ENCODE measurements at regions not wholly inside any gene's neighbourhood (a gene's known extent, or its start where the extent isn't known, plus 50 kb on each side); places are given as distances from the start of the nearest gene placed in this dataset.

GRCh38 chr9:36462245-36462644 is 62.2 kb upstream of the RNF38 start:
- DNase-seq (ENCODE audit: low read depth in 2 of 2) = no peak

DNA sequence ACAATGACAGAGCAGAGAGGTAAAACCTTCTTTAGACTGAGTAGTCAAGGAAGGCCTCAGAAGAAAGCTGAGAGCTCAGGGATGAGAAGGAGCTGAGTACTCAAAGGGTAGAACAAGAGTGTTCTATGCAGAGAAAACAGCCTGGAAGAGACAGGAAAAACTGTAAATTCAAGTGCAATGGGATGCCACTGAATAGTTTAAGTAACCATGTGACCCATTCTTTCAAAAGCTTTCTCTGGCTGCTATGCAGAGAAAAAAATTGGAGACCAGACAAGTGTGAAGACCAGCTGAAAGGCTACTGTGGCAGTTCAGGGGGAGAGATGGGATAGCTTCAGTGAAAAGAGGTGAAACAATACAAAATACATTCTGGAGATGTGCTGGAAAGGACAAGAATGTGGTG is 61.3 kb upstream of the RNF38 start:
- no peak for DNase-seq (ENCODE audit: low read depth in 2 of 2)

DNA sequence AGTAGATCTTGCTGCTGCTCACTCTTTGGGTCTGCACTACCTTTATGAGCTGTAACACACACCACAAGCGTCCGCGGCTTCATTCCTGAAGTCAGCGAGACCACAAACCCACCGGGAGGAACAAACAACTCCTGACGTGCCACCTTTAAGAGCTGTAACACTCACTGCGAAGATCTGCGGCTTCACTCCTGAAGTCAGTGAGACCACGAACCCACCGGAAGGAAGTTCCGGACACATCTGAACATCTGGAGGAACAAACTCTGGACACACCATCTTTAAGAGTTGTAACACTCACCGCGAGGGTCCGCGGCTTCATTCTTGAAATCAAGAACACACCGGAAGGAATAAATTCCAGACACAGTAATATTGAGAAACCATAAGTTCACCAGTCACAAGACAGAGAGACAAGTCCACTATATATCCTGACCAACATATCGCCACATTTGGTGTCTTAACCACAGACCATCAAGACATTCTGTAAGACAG is 58.4 kb upstream of the RNF38 start:
- peak; percentile 29 to 64 for DNase-seq (ENCODE audit: low read depth in 2 of 2)

GRCh38 chr9:36457836-36458429 is 57.9 kb upstream of the RNF38 start:
- no peak for DNase-seq (ENCODE audit: low read depth in 2 of 2)

DNA sequence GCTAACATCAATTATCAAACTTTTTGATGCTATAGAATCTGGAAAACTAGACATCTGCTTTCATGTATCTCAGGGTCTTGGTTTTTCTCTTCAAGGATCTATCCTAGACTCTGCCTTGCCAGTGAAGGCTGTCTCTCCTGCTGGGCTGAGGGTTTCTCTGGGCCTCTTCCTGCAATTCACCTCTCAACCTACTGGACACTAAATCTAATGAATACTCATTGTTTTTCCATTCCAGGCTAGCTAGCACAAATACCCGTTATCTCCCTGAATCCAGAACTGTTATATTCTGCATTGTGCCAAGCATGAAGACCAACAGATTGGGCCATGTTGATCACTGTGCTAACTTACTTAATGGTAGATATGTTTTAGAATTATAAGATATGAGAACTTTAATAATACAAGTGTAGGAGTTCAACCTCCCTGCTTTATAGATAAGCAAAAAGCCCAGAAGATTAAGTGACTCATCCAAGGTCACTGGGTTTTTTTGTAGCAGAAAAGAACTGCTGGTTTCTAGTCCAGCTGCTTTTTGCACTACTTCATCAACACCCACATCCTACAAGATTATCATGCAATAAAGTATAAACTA is 56.5 kb upstream of the RNF38 start:
- no peak for DNase-seq (ENCODE audit: low read depth in 2 of 2)

DNA sequence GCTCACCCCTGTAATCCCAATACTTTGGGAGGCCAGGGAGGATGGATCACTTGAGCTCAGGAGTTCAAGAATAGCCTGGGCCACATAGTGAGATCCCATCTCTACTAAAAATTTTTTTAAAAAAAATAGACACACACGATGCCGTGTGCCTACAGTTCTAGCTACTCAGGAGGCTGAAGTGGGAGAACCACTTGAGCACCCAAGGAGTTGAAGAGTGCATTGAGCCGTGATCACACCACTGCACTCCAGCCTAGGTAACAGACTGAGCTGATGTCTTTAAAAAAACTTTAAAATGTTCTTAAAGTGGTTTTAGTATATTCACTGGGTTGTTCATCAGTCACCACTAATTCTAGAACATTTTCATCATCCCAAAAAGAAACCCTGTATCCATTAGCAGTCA is 51.9 kb upstream of the RNF38 start:
- DNase-seq (ENCODE audit: low read depth in 2 of 2) = no peak

DNA sequence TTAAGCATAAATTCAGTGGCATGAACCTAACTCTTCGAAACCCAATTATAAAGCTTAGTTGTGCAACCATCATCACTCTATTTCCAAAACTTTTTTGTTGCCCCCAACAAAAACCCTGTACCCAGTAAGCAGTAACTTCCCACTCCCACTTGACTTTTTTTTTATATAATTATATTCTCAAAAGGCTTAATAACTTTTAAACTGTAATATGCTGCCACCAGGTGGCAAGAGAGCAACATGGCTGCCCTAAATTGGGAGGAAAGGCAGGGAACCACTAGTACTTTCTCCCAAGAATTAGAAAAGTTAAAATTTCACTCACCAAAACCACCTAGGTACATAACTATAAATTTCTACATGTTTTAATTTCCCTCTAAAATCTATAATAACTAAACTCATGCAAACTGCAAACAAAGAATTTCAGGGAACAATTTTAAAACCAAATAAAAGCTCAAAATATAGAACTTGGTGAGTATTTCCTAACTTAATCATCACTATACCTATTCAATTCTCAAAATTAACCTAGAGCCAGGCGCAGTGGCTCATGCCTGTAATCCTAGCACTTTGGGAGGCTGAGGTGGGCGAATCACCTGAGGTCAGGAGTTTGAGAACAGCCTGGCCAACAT is 50.2 kb upstream of the RNF38 start:
- DNase-seq (ENCODE audit: low read depth in 2 of 2) = no peak
